Endothelial cell of umbilical vein (primary cell): ENCODE measurements at regions not wholly inside any gene's neighbourhood (a gene's known extent, or its start where the extent isn't known, plus 50 kb on each side); places are given as distances from the start of the nearest gene placed in this dataset.

Experiments
- EZH2 ChIP-seq: IDR thresholded peaks from 2 replicates; pipeline ENCODE4 v1.6.1; 2012; ENCODE audit warnings: borderline replicate concordance, low read depth, mild to moderate bottlenecking, moderate library complexity, low read length, inconsistent platforms; ENCODE audit not compliant: severe bottlenecking
- POLR2AphosphoS5 ChIP-seq: IDR thresholded peaks from 2 replicates; pipeline ENCODE4 v1.6.1; 2012; ENCODE audit warnings: low read depth, mild to moderate bottlenecking, control low read depth, low read length, moderate library complexity; ENCODE audit not compliant: insufficient read depth
- TF ChIP-seq, protein P1 (sequence below), 2 donors: IDR thresholded peaks; 1 replicate in 1 of 2; 2 replicates in 1 of 2; pipeline ENCODE4 v1.5.1; 2011; ENCODE audit warnings: low read length in 2 of 2, mild to moderate bottlenecking in 2 of 2, moderate library complexity in 2 of 2, control low read depth in 1 of 2, inconsistent platforms in 1 of 2, low read depth in 1 of 2; ENCODE audit not compliant: insufficient read depth in 1 of 2; ENCODE audit errors: extremely low read depth in 1 of 2

DNA sequence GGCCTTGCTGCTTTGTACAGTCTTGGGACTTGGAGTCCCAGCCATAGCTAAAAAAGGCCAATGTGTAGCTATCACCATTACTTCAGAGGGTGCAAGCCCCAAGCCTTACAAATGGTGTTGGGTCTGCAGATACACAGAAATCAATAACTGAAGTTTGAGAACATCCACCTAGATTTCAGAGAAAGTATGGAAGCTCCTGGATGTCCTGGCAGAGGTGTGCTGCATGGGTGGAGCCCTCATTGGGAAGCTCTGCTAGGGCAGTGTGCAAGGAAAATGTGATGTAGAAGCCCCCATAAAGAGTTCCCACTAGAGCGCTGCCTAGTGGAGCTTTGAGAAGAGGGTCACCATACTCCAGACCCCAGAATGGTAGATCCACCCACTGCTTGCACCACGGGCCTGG is 626.7 kb upstream of the COX7C start:
- no peak for TF ChIP-seq POLR2AphosphoS5
- TF ChIP-seq, protein P1, sequence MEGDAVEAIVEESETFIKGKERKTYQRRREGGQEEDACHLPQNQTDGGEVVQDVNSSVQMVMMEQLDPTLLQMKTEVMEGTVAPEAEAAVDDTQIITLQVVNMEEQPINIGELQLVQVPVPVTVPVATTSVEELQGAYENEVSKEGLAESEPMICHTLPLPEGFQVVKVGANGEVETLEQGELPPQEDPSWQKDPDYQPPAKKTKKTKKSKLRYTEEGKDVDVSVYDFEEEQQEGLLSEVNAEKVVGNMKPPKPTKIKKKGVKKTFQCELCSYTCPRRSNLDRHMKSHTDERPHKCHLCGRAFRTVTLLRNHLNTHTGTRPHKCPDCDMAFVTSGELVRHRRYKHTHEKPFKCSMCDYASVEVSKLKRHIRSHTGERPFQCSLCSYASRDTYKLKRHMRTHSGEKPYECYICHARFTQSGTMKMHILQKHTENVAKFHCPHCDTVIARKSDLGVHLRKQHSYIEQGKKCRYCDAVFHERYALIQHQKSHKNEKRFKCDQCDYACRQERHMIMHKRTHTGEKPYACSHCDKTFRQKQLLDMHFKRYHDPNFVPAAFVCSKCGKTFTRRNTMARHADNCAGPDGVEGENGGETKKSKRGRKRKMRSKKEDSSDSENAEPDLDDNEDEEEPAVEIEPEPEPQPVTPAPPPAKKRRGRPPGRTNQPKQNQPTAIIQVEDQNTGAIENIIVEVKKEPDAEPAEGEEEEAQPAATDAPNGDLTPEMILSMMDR (IDR thresholded peaks at IDR 0.05; ENCODE audit: extremely low read depth in 1 of 2, insufficient read depth in 1 of 2, low read depth in 1 of 2, low read length in 2 of 2) = no peak
- no peak for TF ChIP-seq EZH2
